K562 (cell line): ENCODE measurements at regions not wholly inside any gene's neighbourhood (a gene's known extent, or its start where the extent isn't known, plus 50 kb on each side); places are given as distances from the start of the nearest gene placed in this dataset.

ENCODE experiments used
- ATAC-seq: fragments of 200-7000 bp; cut with Tn5 transposase; 3 replicates; pipeline ENCODE4 v1.9.1; 2020; ENCODE audit warnings: moderate library complexity
- BruUV-seq: library from RNA; stranded (reverse); fragments of 400-500 nt; replicated peaks from 2 replicates; lab custom pipeline; 2021; lab: Mats Ljungman, UMichigan
- CTCF ChIA-PET: fragments of 300-600 bp; formaldehyde crosslinking; extraction: SDS; loops from one replicate; lab custom pipeline; 2021; ENCODE audit warnings: low intra/inter-chr PET ratio; lab: Yijun Ruan, JAX
- POLR2A ChIA-PET: fragments of 300-600, 350-650 bp; sonication (Branson Sonifier 250); formaldehyde crosslinking; extraction: SDS; loops from one replicate; lab custom pipeline; 2021; ENCODE audit warnings: antibody characterized with exemption, inconsistent platforms; lab: Yijun Ruan, JAX
- DNase-seq, 4 experiments: peaks; one replicate each; pipeline versions ENCODE4 v3.0.0 to v3.0.0-alpha.2; 2011 to 2018; ENCODE audit warnings: low spot score in 3 of 4, mixed read lengths in 3 of 4; ENCODE audit errors: extremely low read depth in 1 of 4
- FAIRE-seq: peaks from 2 replicates; lab custom pipeline; 2011; peaks lifted over from hg19 to GRCh38; lab: Jason Lieb, UNC
- H2AFZ ChIP-seq: 2 replicates; pipeline ENCODE4 v1.6.0; 2011; ENCODE audit warnings: low read depth, low read length, control low read depth, inconsistent platforms
- H3K27ac ChIP-seq: fragments of 200-600 bp; 3 replicates; pipeline ENCODE4 v1.8.0; 2011; ENCODE audit warnings: low read depth, mild to moderate bottlenecking, control low read depth, inconsistent platforms, low read length, moderate library complexity, mixed read lengths; ENCODE audit errors: extremely low read depth
- H3K27me3 ChIP-seq, 2 experiments: fragments of 300-600 bp in 1 of 2; 2 replicates in 1 of 2; 3 replicates in 1 of 2; pipeline versions ENCODE4 v1.6.0 to v1.8.0; 2011; ENCODE audit warnings: inconsistent platforms in 2 of 2, low read length in 2 of 2, mild to moderate bottlenecking in 1 of 2, mixed read lengths in 1 of 2, moderate library complexity in 1 of 2; ENCODE audit not compliant: control insufficient read depth in 2 of 2, insufficient read depth in 2 of 2
- H3K36me3 ChIP-seq: fragments of 300-600 bp; 3 replicates; pipeline ENCODE4 v1.8.0; 2011; ENCODE audit warnings: mild to moderate bottlenecking, low read length, inconsistent platforms; ENCODE audit not compliant: control insufficient read depth, insufficient read depth
- H3K4me1 ChIP-seq, 2 experiments: fragments of 200-600 bp in 1 of 2; replicated peaks in 1 of 2; 2 replicates in 1 of 2; 3 replicates in 1 of 2; pipeline versions ENCODE4 v1.5.1 to v1.8.0; 2011; ENCODE audit warnings: inconsistent platforms in 2 of 2, low read length in 2 of 2, mild to moderate bottlenecking in 1 of 2, mixed read lengths in 1 of 2, moderate library complexity in 1 of 2; ENCODE audit not compliant: control insufficient read depth in 2 of 2, insufficient read depth in 2 of 2
- H3K4me2 ChIP-seq: 2 replicates; pipeline ENCODE4 v1.6.1; 2011; ENCODE audit warnings: low read length, control low read depth, inconsistent platforms, mixed read lengths; ENCODE audit not compliant: insufficient read depth
- H3K4me3 ChIP-seq: fragments of 200-600 bp; sonication (generic), shearing (Covaris generic); 2 replicates; pipeline ENCODE4 v1.5.1; 2016; ENCODE audit warnings: control low read depth, inconsistent platforms
- H3K79me2 ChIP-seq: fragments of 200-600 bp; 3 replicates; pipeline ENCODE4 v1.8.0; 2011; ENCODE audit warnings: low read length, inconsistent platforms; ENCODE audit not compliant: control insufficient read depth, insufficient read depth
- H3K9ac ChIP-seq, 2 experiments: 2 replicates each; pipeline versions ENCODE4 v1.6.0 to v1.6.1; 2011; ENCODE audit warnings: low read depth in 2 of 2, low read length in 2 of 2, control low read depth in 1 of 2, inconsistent platforms in 1 of 2, mild to moderate bottlenecking in 1 of 2, mixed read lengths in 1 of 2; ENCODE audit not compliant: insufficient read depth in 1 of 2
- H3K9me1 ChIP-seq: one replicate; pipeline ENCODE4 v1.6.0; 2011; ENCODE audit warnings: inconsistent platforms, mild to moderate bottlenecking, low read length, moderate library complexity; ENCODE audit not compliant: control insufficient read depth, insufficient read depth
- H3K9me3 ChIP-seq: replicated peaks from 2 replicates; pipeline ENCODE4 v1.5.1; 2011; ENCODE audit warnings: low read depth, low read length, inconsistent platforms; ENCODE audit not compliant: control insufficient read depth, insufficient read depth
- H4K20me1 ChIP-seq: replicated peaks from 2 replicates; pipeline ENCODE4 v1.6.1; 2011; ENCODE audit warnings: low read length, inconsistent platforms, mixed read lengths; ENCODE audit not compliant: control insufficient read depth, insufficient read depth
- AFF1 ChIP-seq, 2 experiments: fragments of 450-650 bp; IDR thresholded peaks; 2 replicates each; pipeline ENCODE4 v1.6.1; 2018; ENCODE audit warnings: mild to moderate bottlenecking in 2 of 2, low read depth in 1 of 2; ENCODE audit not compliant: partially characterized antibody in 2 of 2
- ZNF696 ChIP-seq: fragments of 250-450 bp; sonication (Bioruptor Pico); conservative IDR thresholded peaks from 2 replicates; pipeline ENCODE4 v1.4.0; 2020; ENCODE audit warnings: mild to moderate bottlenecking, moderate library complexity
- in situ Hi-C: fragments of 300-500 bp; cut with MboI; formaldehyde crosslinking; loops from 4 replicates; pipeline ENCODE4 v1.15.0; 2018; ENCODE audit warnings: inconsistent platforms, mixed read lengths
- intact Hi-C: fragments of 100-400 bp; cut with micrococcal nuclease; formaldehyde crosslinking; loops from 2 replicates; pipeline ENCODE4 v1.14.2; 2022

GRCh38 chr1:118370861-118371260, 185.8 kb upstream of the SPAG17 start:
- Histone ChIP-seq H2AFZ (no peak overlapping the region), H3K79me2 (no peaks in the 10 kb centered on the region), H3K27me3 (no peaks in the 10 kb centered on the region), H3K9me1 (no peaks in the 10 kb centered on the region), H3K27ac (no peak overlapping the region), H3K36me3 (no peaks in the 10 kb centered on the region), H3K4me3 (no peak overlapping the region), H3K4me2 (no peak overlapping the region), H3K4me1 (no peaks in the 10 kb centered on the region), H3K9ac (no peak overlapping the region), H3K9me3 (no peaks in the 10 kb centered on the region; the same call in 1 of the 2 replicates), H4K20me1 (no peaks in the 10 kb centered on the region)
- POLR2A ChIA-PET = no interaction called here
- no TSS peak for BruUV-seq
- in situ Hi-C loops = no loop called here
- CTCF ChIA-PET = no interaction called here
- ATAC-seq (no peak), FAIRE-seq (no peak), DNase-seq (no peak)
- peak in 1 of 2 experiments; percentile 94 for TF ChIP-seq AFF1 (IDR thresholded peaks at IDR 0.05; ENCODE audit: low read depth in 1 of 2, partially characterized antibody in 2 of 2)
- TF ChIP-seq ZNF696 = no peak
- intact Hi-C loops = no loop called here
